ENCODE measurements at regions not wholly inside any gene's neighbourhood (a gene's known extent, or its start where the extent isn't known, plus 50 kb on each side); places are given as distances from the start of the nearest gene placed in this dataset.

GRCh38 chr14:26381405-26381804 lies 216.4 kb downstream of the NOVA1 start:
- TF ChIP-seq POLR2A (IDR thresholded peaks at IDR 0.05), result no peak
- no peak for TF ChIP-seq EP300 (IDR thresholded peaks at IDR 0.05)
- no peak for TF ChIP-seq CTCF (IDR thresholded peaks at IDR 0.05)
- TF ChIP-seq POLR2AphosphoS5 (IDR thresholded peaks at IDR 0.05), result no peak
